ENCODE measurements at regions not wholly inside any gene's neighbourhood (a gene's known extent, or its start where the extent isn't known, plus 50 kb on each side); places are given as distances from the start of the nearest gene placed in this dataset.

DNA sequence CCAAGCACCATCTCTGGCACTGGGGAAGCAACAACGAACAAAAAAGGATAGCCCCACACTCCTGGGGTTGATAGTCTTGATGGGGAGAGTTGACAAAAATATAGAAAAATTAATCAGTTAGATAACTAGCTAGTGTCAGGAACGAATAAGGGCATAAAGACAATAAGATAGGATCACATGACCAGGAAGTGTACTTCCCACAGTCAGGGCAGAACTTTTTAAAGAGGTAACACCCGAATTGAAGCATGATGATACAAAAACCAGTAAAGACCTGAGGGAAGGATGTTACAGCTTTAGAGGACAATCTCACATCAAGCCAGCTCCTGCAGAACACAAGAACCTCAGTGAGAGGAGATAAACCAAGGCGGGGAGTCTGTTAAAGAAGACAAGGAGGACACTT is 295.4 kb upstream of the CRIM1 start:
- H3K4me3 ChIP-seq (ENCODE audit: low read length), result no peak overlapping the region

GRCh38 chr2:36059691-36060090 is 295.9 kb upstream of the CRIM1 start:
- H3K27me3 ChIP-seq (ENCODE audit: control insufficient read depth, insufficient read depth, low read length), result no peaks in the 10 kb centered on the region
- DNase-seq (ENCODE audit: low read depth, low spot score), result no peak
- H3K4me1 ChIP-seq (ENCODE audit: control insufficient read depth, insufficient read depth, low read length), result no peaks in the 10 kb centered on the region
- H3K36me3 ChIP-seq (ENCODE audit: control insufficient read depth, insufficient read depth, low read length), result no peaks in the 10 kb centered on the region
- no peaks in the 10 kb centered on the region for H3K9me3 ChIP-seq (ENCODE audit: control insufficient read depth, insufficient read depth, low read length)
- no peak overlapping the region for H3K4me3 ChIP-seq (ENCODE audit: low read length)
- H3K27ac ChIP-seq (ENCODE audit: low read length), result no peak overlapping the region

More for the DNA sequence above, 295.4 kb upstream of the CRIM1 start:
- no peak for DNase-seq (ENCODE audit: low read depth, low spot score)
- H3K27ac ChIP-seq (ENCODE audit: low read length), result no peak overlapping the region
- H3K4me1 ChIP-seq (ENCODE audit: control insufficient read depth, insufficient read depth, low read length), result no peaks in the 10 kb centered on the region
- H3K9me3 ChIP-seq (ENCODE audit: control insufficient read depth, insufficient read depth, low read length), result no peaks in the 10 kb centered on the region
- WGBS (ENCODE audit: insufficient coverage, insufficient read length), result no CpG with 5 or more reads among the region's 4 CpGs
- H3K36me3 ChIP-seq (ENCODE audit: control insufficient read depth, insufficient read depth, low read length), result no peaks in the 10 kb centered on the region
- H3K27me3 ChIP-seq (ENCODE audit: control insufficient read depth, insufficient read depth, low read length), result no peaks in the 10 kb centered on the region

- no peak overlapping the region for H3K27ac ChIP-seq (ENCODE audit: low read length)
- no CpG with 5 or more reads among the region's 2 CpGs for WGBS (ENCODE audit: insufficient coverage, insufficient read length)
- H3K4me3 ChIP-seq (ENCODE audit: low read length), result no peak overlapping the region
- no peaks in the 10 kb centered on the region for H3K27me3 ChIP-seq (ENCODE audit: control insufficient read depth, insufficient read depth, low read length)
- H3K9me3 ChIP-seq (ENCODE audit: control insufficient read depth, insufficient read depth, low read length), result no peaks in the 10 kb centered on the region
- no peaks in the 10 kb centered on the region for H3K4me1 ChIP-seq (ENCODE audit: control insufficient read depth, insufficient read depth, low read length)
- H3K36me3 ChIP-seq (ENCODE audit: control insufficient read depth, insufficient read depth, low read length), result no peaks in the 10 kb centered on the region
- no peak for DNase-seq (ENCODE audit: low read depth, low spot score)
Measured at GRCh38 chr2:36058953-36059352, 296.6 kb upstream of the CRIM1 start.

GRCh38 chr2:36058076-36058475 is 297.5 kb upstream of the CRIM1 start:
- WGBS (ENCODE audit: insufficient coverage, insufficient read length), result no CpG with 5 or more reads among the region's 3 CpGs
- DNase-seq (ENCODE audit: low read depth, low spot score), result no peak
- no peaks in the 10 kb centered on the region for H3K36me3 ChIP-seq (ENCODE audit: control insufficient read depth, insufficient read depth, low read length)
- no peak overlapping the region for H3K4me3 ChIP-seq (ENCODE audit: low read length)
- H3K4me1 ChIP-seq (ENCODE audit: control insufficient read depth, insufficient read depth, low read length), result no peaks in the 10 kb centered on the region
- no peaks in the 10 kb centered on the region for H3K27me3 ChIP-seq (ENCODE audit: control insufficient read depth, insufficient read depth, low read length)
- no peaks in the 10 kb centered on the region for H3K9me3 ChIP-seq (ENCODE audit: control insufficient read depth, insufficient read depth, low read length)
- no peak overlapping the region for H3K27ac ChIP-seq (ENCODE audit: low read length)

DNA sequence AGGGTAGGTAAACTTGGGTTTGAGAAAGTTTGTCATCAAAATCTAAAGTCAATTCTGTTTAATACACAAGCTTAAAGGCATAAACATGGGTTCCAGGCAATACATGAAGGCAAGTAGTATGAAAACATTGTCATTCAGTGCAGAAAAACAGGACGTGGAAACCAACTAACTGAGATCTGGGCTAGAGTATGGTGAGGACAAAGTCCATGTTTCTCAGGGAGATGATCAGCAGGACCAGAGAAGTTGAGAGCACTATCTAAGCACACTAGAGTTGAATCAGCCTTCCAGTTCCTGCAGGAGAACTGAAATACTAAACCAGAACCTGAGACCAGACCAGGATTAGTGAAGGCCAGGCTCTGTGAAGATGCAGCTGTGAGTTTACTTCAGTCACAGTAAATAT is 302.8 kb upstream of the CRIM1 start:
- no peak for DNase-seq (ENCODE audit: low read depth, low spot score)
- Histone ChIP-seq H3K36me3 (ENCODE audit: control insufficient read depth, insufficient read depth, low read length) (no peaks in the 10 kb centered on the region), H3K27me3 (ENCODE audit: control insufficient read depth, insufficient read depth, low read length) (no peaks in the 10 kb centered on the region), H3K9me3 (ENCODE audit: control insufficient read depth, insufficient read depth, low read length) (no peaks in the 10 kb centered on the region), H3K4me3 (ENCODE audit: low read length) (no peak overlapping the region), H3K4me1 (ENCODE audit: control insufficient read depth, insufficient read depth, low read length) (no peaks in the 10 kb centered on the region), H3K27ac (ENCODE audit: low read length) (no peak overlapping the region)
- WGBS (ENCODE audit: insufficient coverage, insufficient read length), result no CpG with 5 or more reads among the region's 1 CpG

DNA sequence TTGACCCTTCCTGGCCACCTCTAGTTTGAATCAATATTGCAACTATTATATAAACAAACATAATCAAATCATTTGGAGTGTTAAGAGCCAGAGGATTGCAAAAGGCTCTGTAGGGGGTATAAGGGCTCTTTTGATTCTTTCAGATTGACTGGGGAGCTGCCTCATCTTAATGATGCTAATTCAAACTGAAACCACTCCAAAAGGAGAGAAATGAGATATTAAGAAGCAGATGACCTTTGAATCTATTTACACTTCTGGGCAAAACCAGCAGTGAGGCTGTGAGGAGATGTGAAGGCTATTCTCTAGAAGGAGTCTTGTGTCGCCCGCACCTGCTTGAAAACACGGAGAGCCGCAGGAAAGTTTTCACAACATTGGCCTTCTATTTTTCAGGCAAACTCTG is 311.2 kb upstream of the CRIM1 start:
- no peak overlapping the region for H3K4me3 ChIP-seq (ENCODE audit: low read length)
- H3K4me1 ChIP-seq (ENCODE audit: control insufficient read depth, insufficient read depth, low read length), result no peaks in the 10 kb centered on the region
- no peaks in the 10 kb centered on the region for H3K27me3 ChIP-seq (ENCODE audit: control insufficient read depth, insufficient read depth, low read length)
- DNase-seq (ENCODE audit: low read depth, low spot score), result no peak
- H3K27ac ChIP-seq (ENCODE audit: low read length), result no peak overlapping the region
- H3K36me3 ChIP-seq (ENCODE audit: control insufficient read depth, insufficient read depth, low read length), result no peaks in the 10 kb centered on the region
- no CpG with 5 or more reads among the region's 4 CpGs for WGBS (ENCODE audit: insufficient coverage, insufficient read length)
- H3K9me3 ChIP-seq (ENCODE audit: control insufficient read depth, insufficient read depth, low read length), result no peaks in the 10 kb centered on the region

GRCh38 chr2:36035137-36035536 is 320.4 kb upstream of the CRIM1 start:
- Histone ChIP-seq H3K9me3 (ENCODE audit: control insufficient read depth, insufficient read depth, low read length) (no peaks in the 10 kb centered on the region), H3K4me3 (ENCODE audit: low read length) (no peak overlapping the region), H3K36me3 (ENCODE audit: control insufficient read depth, insufficient read depth, low read length) (no peaks in the 10 kb centered on the region), H3K4me1 (ENCODE audit: control insufficient read depth, insufficient read depth, low read length) (no peaks in the 10 kb centered on the region), H3K27ac (ENCODE audit: low read length) (no peak overlapping the region), H3K27me3 (ENCODE audit: control insufficient read depth, insufficient read depth, low read length) (no peaks in the 10 kb centered on the region)
- no CpG with 5 or more reads among the region's 3 CpGs for WGBS (ENCODE audit: insufficient coverage, insufficient read length)
- no peak for DNase-seq (ENCODE audit: low read depth, low spot score)

DNA sequence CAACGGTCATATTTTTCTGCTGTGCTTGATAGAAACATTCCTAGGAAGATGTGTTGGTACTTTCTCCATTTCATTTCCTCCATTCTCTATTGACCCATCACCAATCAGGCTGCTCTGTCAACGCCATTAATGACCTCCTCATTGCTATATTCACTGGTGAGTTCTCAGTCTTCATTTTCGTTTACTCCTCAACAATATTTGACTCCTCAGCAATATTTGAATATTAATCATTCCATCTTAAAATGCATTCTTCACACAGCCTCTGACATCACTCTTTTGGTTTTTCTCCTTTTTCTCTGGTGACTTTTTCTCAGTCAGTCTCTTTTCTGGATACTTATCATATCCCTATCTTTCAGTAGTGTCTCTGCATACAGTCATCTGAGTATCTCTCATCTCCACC is 323.5 kb upstream of the CRIM1 start:
- Histone ChIP-seq H3K9me3 (ENCODE audit: control insufficient read depth, insufficient read depth, low read length) (no peaks in the 10 kb centered on the region), H3K27me3 (ENCODE audit: control insufficient read depth, insufficient read depth, low read length) (no peaks in the 10 kb centered on the region), H3K4me1 (ENCODE audit: control insufficient read depth, insufficient read depth, low read length) (no peaks in the 10 kb centered on the region), H3K4me3 (ENCODE audit: low read length) (no peak overlapping the region), H3K27ac (ENCODE audit: low read length) (no peak overlapping the region), H3K36me3 (ENCODE audit: control insufficient read depth, insufficient read depth, low read length) (no peaks in the 10 kb centered on the region)
- WGBS (ENCODE audit: insufficient coverage, insufficient read length), result no CpG with 5 or more reads among the region's 3 CpGs
- DNase-seq (ENCODE audit: low read depth, low spot score), result no peak

GRCh38 chr2:36031471-36031870 is 324.1 kb upstream of the CRIM1 start:
- no peak for DNase-seq (ENCODE audit: low read depth, low spot score)
- Histone ChIP-seq H3K27ac (ENCODE audit: low read length) (no peak overlapping the region), H3K4me1 (ENCODE audit: control insufficient read depth, insufficient read depth, low read length) (no peaks in the 10 kb centered on the region)

GRCh38 chr2:36027616-36028015 is 328.0 kb upstream of the CRIM1 start:
- H3K27ac ChIP-seq (ENCODE audit: low read length), result no peak overlapping the region
- no peaks in the 10 kb centered on the region for H3K36me3 ChIP-seq (ENCODE audit: control insufficient read depth, insufficient read depth, low read length)
- H3K4me1 ChIP-seq (ENCODE audit: control insufficient read depth, insufficient read depth, low read length), result no peaks in the 10 kb centered on the region
- no peaks in the 10 kb centered on the region for H3K9me3 ChIP-seq (ENCODE audit: control insufficient read depth, insufficient read depth, low read length)
- no peaks in the 10 kb centered on the region for H3K27me3 ChIP-seq (ENCODE audit: control insufficient read depth, insufficient read depth, low read length)
- H3K4me3 ChIP-seq (ENCODE audit: low read length), result no peak overlapping the region
- WGBS (ENCODE audit: insufficient coverage, insufficient read length), result no CpG with 5 or more reads among the region's 2 CpGs
- no peak for DNase-seq (ENCODE audit: low read depth, low spot score)

More at GRCh38 chr2:36031471-36031870, 324.1 kb upstream of the CRIM1 start:
- Histone ChIP-seq H3K4me3 (ENCODE audit: low read length) (no peak overlapping the region), H3K36me3 (ENCODE audit: control insufficient read depth, insufficient read depth, low read length) (no peaks in the 10 kb centered on the region), H3K27me3 (ENCODE audit: control insufficient read depth, insufficient read depth, low read length) (no peaks in the 10 kb centered on the region), H3K9me3 (ENCODE audit: control insufficient read depth, insufficient read depth, low read length) (no peaks in the 10 kb centered on the region)
- no CpG with 5 or more reads among the region's 1 CpG for WGBS (ENCODE audit: insufficient coverage, insufficient read length)

DNA sequence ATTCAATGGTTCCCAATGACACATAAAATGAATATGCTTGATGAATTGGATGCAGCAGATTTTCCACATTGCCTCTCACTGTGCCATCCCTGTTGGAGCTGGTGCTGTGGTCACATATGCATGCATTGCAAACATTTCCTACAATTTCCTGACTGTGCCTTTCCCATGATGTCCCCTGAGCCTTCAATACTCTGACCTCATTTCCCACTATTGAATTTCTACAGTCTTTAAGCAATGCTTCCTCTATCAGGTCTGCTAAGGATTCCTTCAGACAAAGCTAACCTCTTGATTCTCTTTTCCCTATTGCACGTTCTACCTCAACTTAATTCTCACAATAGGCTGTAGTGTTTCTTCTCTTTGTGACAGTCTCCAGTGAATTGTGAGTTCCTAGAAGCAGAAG is 342.5 kb upstream of the CRIM1 start:
- Histone ChIP-seq H3K27ac (ENCODE audit: low read length) (no peak overlapping the region), H3K36me3 (ENCODE audit: control insufficient read depth, insufficient read depth, low read length) (no peaks in the 10 kb centered on the region), H3K4me1 (ENCODE audit: control insufficient read depth, insufficient read depth, low read length) (no peaks in the 10 kb centered on the region), H3K9me3 (ENCODE audit: control insufficient read depth, insufficient read depth, low read length) (no peaks in the 10 kb centered on the region), H3K4me3 (ENCODE audit: low read length) (no peak overlapping the region), H3K27me3 (ENCODE audit: control insufficient read depth, insufficient read depth, low read length) (no peaks in the 10 kb centered on the region)
- WGBS (ENCODE audit: insufficient coverage, insufficient read length), result no CpG with 5 or more reads among the region's 1 CpG
- no peak for DNase-seq (ENCODE audit: low read depth, low spot score)

Measured in iPS DF 6.9 (cell line).